ENCODE measurements at regions not wholly inside any gene's neighbourhood (a gene's known extent, or its start where the extent isn't known, plus 50 kb on each side); places are given as distances from the start of the nearest gene placed in this dataset.

DNA sequence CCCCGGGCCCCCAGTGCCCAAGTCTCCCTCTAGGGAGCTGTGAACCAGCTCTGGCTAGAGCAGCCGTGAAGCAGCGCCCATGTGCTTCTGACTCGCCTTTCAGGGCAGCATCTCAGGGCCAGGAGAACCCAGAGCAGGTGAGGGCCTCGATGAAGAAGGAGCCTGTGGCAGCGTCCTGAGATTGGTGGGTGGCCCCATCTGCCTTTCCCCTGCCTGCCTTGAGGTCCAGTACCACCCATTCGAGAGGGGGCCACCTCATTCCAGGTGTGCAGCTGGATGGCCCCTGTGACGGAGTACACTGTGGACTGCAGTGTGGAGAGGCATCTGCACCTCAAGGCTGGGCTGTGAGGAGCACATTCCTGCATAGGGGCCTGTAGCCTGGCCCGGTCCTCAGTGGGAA, 167.3 kb upstream of the ZNF267 start:
- H3K4me3 ChIP-seq = no peak overlapping the region
- no peak overlapping the region for H3K27ac ChIP-seq (ENCODE audit: low read depth)
- no peak for DNase-seq (ENCODE audit: low spot score)
- no peak for ATAC-seq
- 0 out of 2 replicates have a peak, but pooled peaks cover 2% of the 10 kb centered on the region for H4K20me1 ChIP-seq (replicated peaks; ENCODE audit: insufficient read depth)
- peaks cover 3% of the 10 kb centered on the region; the same call in 1 of the 2 replicates for H3K4me1 ChIP-seq (ENCODE audit: insufficient read depth)
- peaks cover 10% of the 10 kb centered on the region for H3K79me2 ChIP-seq (replicated peaks; ENCODE audit: insufficient read depth)
- no peak overlapping the region for H2AFZ ChIP-seq
- H3F3A ChIP-seq (replicated peaks; ENCODE audit: low read depth) = no peaks in the 10 kb centered on the region
- Mint-ChIP-seq H3K9me3 (no peaks in the 10 kb centered on the region; the same call in 1 of the 3 replicates), H3K4me3 (no peak overlapping the region), H3K36me3 (ENCODE audit: low read depth) (peaks cover 65% of the 10 kb centered on the region), H3K27ac (no peak overlapping the region), H3K4me1 (peaks cover 5% of the 10 kb centered on the region; the same call in 2 of the 3 replicates), H3K27me3 (ENCODE audit: insufficient read depth, low read depth, poor library complexity) (peaks cover 3% of the 10 kb centered on the region)
- H3K36me3 ChIP-seq (ENCODE audit: insufficient read depth) = no peaks in the 10 kb centered on the region; the same call in 1 of the 2 replicates
- TF ChIP-seq, protein P1, sequence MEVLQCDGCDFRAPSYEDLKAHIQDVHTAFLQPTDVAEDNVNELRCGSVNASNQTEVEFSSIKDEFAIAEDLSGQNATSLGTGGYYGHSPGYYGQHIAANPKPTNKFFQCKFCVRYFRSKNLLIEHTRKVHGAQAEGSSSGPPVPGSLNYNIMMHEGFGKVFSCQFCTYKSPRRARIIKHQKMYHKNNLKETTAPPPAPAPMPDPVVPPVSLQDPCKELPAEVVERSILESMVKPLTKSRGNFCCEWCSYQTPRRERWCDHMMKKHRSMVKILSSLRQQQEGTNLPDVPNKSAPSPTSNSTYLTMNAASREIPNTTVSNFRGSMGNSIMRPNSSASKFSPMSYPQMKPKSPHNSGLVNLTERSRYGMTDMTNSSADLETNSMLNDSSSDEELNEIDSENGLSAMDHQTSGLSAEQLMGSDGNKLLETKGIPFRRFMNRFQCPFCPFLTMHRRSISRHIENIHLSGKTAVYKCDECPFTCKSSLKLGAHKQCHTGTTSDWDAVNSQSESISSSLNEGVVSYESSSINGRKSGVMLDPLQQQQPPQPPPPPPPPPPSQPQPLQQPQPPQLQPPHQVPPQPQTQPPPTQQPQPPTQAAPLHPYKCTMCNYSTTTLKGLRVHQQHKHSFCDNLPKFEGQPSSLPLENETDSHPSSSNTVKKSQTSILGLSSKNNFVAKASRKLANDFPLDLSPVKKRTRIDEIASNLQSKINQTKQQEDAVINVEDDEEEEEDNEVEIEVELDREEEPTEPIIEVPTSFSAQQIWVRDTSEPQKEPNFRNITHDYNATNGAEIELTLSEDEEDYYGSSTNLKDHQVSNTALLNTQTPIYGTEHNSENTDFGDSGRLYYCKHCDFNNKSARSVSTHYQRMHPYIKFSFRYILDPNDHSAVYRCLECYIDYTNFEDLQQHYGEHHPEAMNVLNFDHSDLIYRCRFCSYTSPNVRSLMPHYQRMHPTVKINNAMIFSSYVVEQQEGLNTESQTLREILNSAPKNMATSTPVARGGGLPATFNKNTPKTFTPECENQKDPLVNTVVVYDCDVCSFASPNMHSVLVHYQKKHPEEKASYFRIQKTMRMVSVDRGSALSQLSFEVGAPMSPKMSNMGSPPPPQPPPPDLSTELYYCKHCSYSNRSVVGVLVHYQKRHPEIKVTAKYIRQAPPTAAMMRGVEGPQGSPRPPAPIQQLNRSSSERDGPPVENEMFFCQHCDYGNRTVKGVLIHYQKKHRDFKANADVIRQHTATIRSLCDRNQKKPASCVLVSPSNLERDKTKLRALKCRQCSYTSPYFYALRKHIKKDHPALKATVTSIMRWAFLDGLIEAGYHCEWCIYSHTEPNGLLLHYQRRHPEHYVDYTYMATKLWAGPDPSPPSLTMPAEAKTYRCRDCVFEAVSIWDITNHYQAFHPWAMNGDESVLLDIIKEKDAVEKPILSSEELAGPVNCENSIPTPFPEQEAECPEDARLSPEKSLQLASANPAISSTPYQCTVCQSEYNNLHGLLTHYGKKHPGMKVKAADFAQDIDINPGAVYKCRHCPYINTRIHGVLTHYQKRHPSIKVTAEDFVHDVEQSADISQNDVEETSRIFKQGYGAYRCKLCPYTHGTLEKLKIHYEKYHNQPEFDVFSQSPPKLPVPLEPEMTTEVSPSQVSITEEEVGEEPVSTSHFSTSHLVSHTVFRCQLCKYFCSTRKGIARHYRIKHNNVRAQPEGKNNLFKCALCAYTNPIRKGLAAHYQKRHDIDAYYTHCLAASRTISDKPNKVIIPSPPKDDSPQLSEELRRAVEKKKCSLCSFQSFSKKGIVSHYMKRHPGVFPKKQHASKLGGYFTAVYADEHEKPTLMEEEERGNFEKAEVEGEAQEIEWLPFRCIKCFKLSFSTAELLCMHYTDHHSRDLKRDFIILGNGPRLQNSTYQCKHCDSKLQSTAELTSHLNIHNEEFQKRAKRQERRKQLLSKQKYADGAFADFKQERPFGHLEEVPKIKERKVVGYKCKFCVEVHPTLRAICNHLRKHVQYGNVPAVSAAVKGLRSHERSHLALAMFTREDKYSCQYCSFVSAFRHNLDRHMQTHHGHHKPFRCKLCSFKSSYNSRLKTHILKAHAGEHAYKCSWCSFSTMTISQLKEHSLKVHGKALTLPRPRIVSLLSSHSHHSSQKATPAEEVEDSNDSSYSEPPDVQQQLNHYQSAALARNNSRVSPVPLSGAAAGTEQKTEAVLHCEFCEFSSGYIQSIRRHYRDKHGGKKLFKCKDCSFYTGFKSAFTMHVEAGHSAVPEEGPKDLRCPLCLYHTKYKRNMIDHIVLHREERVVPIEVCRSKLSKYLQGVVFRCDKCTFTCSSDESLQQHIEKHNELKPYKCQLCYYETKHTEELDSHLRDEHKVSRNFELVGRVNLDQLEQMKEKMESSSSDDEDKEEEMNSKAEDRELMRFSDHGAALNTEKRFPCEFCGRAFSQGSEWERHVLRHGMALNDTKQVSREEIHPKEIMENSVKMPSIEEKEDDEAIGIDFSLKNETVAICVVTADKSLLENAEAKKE (CRISPR knock-in tag; IDR thresholded peaks at IDR 0.05) = no peak
- TF ChIP-seq, protein P2, sequence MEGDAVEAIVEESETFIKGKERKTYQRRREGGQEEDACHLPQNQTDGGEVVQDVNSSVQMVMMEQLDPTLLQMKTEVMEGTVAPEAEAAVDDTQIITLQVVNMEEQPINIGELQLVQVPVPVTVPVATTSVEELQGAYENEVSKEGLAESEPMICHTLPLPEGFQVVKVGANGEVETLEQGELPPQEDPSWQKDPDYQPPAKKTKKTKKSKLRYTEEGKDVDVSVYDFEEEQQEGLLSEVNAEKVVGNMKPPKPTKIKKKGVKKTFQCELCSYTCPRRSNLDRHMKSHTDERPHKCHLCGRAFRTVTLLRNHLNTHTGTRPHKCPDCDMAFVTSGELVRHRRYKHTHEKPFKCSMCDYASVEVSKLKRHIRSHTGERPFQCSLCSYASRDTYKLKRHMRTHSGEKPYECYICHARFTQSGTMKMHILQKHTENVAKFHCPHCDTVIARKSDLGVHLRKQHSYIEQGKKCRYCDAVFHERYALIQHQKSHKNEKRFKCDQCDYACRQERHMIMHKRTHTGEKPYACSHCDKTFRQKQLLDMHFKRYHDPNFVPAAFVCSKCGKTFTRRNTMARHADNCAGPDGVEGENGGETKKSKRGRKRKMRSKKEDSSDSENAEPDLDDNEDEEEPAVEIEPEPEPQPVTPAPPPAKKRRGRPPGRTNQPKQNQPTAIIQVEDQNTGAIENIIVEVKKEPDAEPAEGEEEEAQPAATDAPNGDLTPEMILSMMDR (conservative IDR thresholded peaks at IDR 0.05; ENCODE audit: low read depth in 2 of 2) = no peak
- TF ChIP-seq, protein P3, sequence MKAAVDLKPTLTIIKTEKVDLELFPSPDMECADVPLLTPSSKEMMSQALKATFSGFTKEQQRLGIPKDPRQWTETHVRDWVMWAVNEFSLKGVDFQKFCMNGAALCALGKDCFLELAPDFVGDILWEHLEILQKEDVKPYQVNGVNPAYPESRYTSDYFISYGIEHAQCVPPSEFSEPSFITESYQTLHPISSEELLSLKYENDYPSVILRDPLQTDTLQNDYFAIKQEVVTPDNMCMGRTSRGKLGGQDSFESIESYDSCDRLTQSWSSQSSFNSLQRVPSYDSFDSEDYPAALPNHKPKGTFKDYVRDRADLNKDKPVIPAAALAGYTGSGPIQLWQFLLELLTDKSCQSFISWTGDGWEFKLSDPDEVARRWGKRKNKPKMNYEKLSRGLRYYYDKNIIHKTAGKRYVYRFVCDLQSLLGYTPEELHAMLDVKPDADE (IDR thresholded peaks at IDR 0.05) = no peak
- TF ChIP-seq CREB1 (CRISPR knock-in tag; IDR thresholded peaks at IDR 0.05; ENCODE audit: low read depth) (no peak), ZNF331 (CRISPR knock-in tag; IDR thresholded peaks at IDR 0.05; ENCODE audit: low read depth) (no peak)
- no peaks in the 10 kb centered on the region for H3K27me3 ChIP-seq (ENCODE audit: insufficient read depth)
- H3K4me2 ChIP-seq = no peak overlapping the region
- no peaks in the 10 kb centered on the region for H3K9me2 ChIP-seq (ENCODE audit: insufficient read depth)
